ENCODE measurements at regions not wholly inside any gene's neighbourhood (a gene's known extent, or its start where the extent isn't known, plus 50 kb on each side); places are given as distances from the start of the nearest gene placed in this dataset.
"Not testable (repeated sequence)": the region's sequence is repeated elsewhere in the genome, so short reads cannot be mapped to it uniquely, and the experiment has no call there.

DNA sequence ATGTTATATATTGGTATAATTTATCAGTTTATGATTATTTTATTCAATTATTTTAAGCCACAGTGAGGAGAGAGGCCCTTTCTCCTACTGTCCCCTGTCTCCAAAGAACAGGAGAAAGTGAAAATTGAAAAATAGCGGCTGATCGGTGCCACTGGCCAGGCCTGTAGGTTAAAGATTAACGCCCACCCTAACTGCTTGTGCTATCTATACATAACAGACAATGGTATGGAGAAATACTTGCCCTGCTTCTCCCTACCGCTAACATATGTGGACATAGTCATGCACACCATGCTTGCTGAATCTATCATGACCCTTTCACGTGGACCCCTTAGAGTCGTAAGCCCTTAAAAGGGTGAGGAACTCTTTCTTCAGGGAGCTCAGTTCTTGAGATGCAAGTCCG is 67.5 kb downstream of the EIF1AY start:
- intact Hi-C loops (cut with DNase I): no loop called here

DNA sequence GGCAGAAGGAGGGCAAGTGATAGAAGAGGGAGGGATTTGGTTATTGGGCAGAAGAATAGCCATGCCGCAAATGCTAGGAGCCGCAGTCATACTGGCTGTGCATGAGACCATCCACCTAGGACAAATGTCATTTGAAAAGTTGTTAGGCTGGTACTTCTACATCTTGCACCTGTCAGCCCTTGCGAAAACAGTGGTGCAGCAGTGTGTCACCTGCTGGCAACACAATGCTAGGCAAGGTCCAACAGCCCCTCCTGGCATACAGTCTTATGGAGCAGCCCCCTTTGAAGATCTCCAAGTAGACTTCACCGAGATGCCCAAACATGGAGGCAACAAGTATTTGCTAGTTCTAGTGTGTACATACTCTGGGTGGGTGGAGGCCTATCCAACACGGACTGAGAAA is 72.7 kb downstream of the EIF1AY start:
- DNase-seq: peak in 1 of 42 donors; percentile 4
- intact Hi-C loops (cut with DNase I): no loop called here

More for the DNA sequence above, 67.5 kb downstream of the EIF1AY start:
- DNase-seq: no peak

DNA sequence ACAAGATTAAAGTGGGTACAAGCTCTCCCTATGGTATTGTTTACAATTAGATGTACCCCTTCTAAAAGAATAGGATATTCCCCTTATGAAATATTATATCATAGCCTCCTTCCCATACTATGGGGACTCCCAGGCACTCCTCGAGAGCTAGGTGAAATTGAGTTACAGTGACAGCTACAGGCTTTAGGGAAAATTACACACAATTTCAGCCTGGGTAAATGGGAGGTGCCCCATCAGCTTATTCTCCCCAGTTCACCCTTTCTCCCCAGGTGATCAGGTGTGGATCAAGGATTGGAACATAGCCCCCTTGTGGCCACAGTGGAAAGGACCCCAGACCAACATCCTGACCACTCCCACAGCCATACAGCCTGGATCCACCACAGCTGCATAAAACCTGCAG is 73.3 kb downstream of the EIF1AY start:
- DNase-seq; intact Hi-C loops (cut with DNase I): not testable (repeated sequence)

DNA sequence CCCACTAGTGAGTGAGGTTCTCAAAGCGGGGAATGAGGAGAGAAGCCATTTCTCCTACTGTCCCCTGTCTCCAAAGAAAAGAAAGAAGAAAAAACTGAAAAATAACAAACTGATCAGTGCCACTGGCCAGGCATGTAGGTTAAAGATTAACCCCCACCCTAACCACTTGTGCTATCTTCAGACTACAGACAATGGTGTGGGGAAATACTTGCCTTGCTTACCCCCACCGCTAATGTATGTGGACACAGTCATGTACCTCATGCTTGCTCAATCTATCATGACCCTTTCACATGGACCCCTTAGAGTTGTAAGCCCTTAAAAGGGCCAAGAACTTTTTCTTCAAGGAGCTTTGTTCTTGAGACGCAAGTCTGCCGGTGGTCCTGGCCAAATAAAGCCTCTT is 75.9 kb downstream of the EIF1AY start:
- DNase-seq: no peak
- intact Hi-C loops (cut with DNase I): no loop called here

DNA sequence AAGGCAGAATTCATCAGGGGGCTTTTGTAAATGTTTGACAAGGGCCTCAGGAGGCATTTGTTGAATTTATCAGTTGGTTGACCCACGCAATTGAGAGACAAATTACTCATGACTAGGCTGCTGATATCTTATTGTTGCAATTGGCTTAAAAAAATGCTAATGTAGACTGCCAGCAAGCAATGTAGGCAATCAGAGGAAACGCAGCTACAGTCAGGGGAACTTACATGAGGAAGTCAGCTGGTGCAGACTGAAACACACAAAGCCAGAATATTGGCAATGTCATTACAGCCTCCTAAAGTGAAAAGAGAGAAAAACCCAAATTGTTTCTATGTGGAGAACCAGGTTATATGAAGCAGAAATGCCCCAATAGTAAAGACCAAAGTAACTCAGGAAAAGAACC is 83.9 kb downstream of the EIF1AY start:
- DNase-seq: no peak
- intact Hi-C loops (cut with DNase I): no loop called here

DNA sequence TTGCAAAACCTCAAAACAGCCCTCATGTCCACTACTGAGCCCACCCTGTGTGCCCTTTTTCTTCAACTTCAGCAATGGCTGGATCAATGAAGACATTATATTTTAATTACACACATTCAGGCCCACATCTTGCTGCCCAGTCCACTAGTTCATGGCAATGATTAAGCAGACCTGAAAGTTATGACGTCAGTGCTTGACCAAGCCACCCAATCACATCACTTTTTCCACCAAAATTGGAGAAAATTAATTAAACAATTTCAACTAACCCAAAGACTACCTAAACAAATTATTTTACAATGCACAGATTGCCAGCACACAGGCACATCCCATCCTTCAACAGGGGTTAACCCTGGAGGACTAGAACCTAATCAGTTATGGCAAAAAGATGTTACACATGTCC is 86.6 kb downstream of the EIF1AY start:
- no peak for DNase-seq
- intact Hi-C loops (cut with DNase I): no loop called here

DNA sequence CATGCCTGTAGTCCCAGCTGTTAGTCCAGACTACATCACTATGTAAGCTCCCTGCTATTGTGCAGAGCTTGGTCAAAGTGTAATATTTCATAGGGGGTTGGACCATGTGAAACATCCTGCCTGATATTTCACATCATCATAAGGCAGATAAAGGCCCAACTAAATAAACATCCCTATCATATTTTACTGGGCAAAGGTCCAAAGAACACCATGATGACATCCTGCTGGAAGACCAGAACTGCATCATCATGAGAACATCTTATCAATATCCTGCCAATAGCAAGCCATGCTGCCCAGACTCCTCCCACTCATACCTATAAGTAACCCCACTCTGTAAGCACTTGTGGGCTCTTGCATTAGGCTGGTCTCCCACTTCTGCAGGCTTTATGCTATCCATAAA is 88.6 kb downstream of the EIF1AY start:
- intact Hi-C loops (cut with DNase I): no loop called here
- no peak for DNase-seq

DNA sequence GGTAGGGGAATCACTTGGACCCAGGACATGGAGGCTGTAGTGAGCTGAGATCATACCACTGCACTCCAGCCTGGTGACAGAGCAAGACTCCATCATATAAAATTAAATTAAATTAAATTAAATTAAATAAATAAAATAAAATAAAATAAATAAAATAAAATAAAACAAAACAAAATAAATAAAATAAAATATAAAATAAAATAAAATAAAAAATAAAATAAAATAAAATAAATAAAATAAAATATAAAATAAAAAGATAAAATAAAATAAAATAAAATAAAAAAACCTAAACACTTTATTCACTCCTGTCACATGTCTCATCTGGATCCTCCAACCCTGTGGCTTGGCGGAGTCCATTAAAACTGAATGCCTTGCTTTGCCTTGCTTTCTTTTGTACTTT is 89.8 kb downstream of the EIF1AY start:
- intact Hi-C loops (cut with DNase I); DNase-seq: not testable (repeated sequence)

DNA sequence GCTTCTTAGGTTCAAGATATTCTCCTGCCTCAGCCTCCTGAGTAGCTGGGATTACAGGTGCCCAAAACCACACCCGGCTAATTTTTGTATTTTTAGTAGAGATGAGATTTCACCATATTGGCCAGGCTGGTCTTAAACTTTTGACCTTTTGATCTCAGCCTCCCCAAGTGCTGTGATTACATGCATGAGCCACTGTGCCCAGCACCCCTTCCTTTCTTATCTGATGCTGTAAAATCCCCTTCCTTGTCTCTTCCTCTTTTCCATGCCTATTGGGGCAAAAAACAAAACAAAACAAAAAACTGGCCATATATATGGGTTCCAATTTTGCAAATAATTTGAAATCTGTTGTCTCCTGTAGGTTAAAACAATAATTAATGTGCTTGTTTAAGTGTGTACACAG is 74.0 kb upstream of the RPS4Y2 start:
- intact Hi-C loops (cut with DNase I): no loop called here
- no peak for DNase-seq

DNA sequence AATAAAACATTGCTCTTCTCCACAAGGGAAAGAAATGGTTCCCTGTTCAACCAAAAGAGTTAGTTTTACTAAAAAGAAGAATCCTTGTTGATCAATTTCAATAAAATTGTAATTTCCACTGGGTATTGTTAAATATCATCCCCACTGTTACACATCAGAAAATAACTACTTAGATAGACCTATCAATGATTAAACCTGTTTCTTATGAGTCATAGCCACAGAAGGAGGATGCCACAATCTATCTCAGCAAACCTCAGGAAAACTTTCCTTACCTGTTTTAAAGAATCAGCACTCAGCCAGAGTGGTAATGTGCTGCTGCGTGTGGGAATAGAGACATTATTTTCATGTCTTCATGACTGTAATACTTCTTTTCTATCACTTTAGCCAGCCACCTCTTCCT is 72.5 kb upstream of the RPS4Y2 start:
- intact Hi-C loops (cut with DNase I): no loop called here
- no peak for DNase-seq

DNA sequence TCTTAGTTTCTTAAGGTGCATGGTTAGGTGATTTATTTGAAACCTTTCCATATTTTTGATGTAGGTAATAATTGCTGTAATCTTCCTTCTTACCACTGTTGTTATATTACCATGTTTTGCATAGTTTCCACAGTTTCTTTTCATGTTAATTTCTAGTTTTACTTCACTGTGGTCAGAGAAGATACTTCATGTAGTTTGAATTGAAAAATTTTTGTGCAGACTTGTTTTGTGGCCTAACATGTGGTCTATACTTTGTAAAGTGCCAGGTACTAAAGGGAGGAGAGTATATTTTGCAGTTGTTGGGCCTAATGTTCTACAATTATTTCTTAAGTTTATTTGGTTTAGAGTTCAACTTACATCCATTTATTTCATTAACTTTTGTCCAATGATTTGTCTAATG is 69.2 kb upstream of the RPS4Y2 start:
- no peak for DNase-seq
- intact Hi-C loops (cut with DNase I): no loop called here
